ENCODE measurements at regions not wholly inside any gene's neighbourhood (a gene's known extent, or its start where the extent isn't known, plus 50 kb on each side); places are given as distances from the start of the nearest gene placed in this dataset.

DNA sequence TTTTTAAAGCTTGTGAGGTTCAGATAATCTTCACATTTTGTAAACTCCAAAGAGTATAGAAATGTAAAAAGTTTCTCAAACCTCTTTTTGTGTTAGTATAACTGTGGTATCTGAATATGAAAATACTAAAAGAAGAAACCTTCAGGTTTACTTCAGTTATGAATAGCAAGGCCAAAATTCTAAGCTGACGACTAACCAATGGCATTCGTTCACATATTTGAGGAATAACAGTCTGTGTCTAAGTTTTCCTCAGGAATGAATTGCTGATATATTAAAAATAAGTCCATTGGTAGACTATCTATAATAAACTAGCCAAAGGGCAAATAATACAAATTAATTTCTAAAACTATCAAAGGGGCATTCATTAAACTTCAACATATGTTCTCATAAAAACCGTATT, 206.0 kb downstream of the CXCL12 start:
- H3K4ac ChIP-seq (replicated peaks; ENCODE audit: insufficient read length, low read depth, low read length), result no peak overlapping the region
- FAIRE-seq (no peak), DNase-seq (ENCODE audit: low read depth in 1 of 2, low spot score in 2 of 2) (no peak)
- H3K18ac ChIP-seq (ENCODE audit: extremely low read depth, low read length), result no peak overlapping the region
- no peak overlapping the region for H2BK120ac ChIP-seq (replicated peaks; ENCODE audit: low read depth, low read length)
- H2BK5ac ChIP-seq (ENCODE audit: low read depth, low read length), result no peak overlapping the region
- H3K79me1 ChIP-seq (ENCODE audit: low read depth, low read length), result no peaks in the 10 kb centered on the region
- no peak overlapping the region for H3K56ac ChIP-seq (replicated peaks; ENCODE audit: insufficient read length, low read depth, low read length)
- H3K4me2 ChIP-seq (ENCODE audit: insufficient read depth in 1 of 2, low read depth in 2 of 2, low read length in 2 of 2), result no peak overlapping the region
- H3K14ac ChIP-seq (ENCODE audit: insufficient read length), result no peak overlapping the region
- H4K20me1 ChIP-seq (replicated peaks in 1 of 2; ENCODE audit: control insufficient read depth in 1 of 2, insufficient read depth in 2 of 2, low read length in 2 of 2), result no peaks in the 10 kb centered on the region
- H2AK5ac ChIP-seq (ENCODE audit: low read depth, low read length), result no peak overlapping the region
- H3K79me2 ChIP-seq (ENCODE audit: control insufficient read depth in 1 of 2, insufficient read depth in 2 of 2, low read length in 2 of 2), result no peaks in the 10 kb centered on the region
- H2BK12ac ChIP-seq (ENCODE audit: low read depth, low read length), result no peak overlapping the region
- no peak overlapping the region for H3K23ac ChIP-seq (ENCODE audit: insufficient read length)
- no peak overlapping the region for H2AFZ ChIP-seq (ENCODE audit: low read length)
- no peak overlapping the region for H4K91ac ChIP-seq (replicated peaks; ENCODE audit: insufficient read length, low read length)
- 92% methylated on average over 3 of the region's 3 CpGs; no CpG with 5 or more reads in 1 of the 2 experiments for WGBS, 2 experiments (ENCODE audit: extremely low coverage in 1 of 2, insufficient coverage in 1 of 2, insufficient read length in 1 of 2, insufficient replicate concordance in 2 of 2, low coverage in 1 of 2, low lambda C conversion rate in 2 of 2, missing lambda C conversion rate in 1 of 2)
- no peak overlapping the region for H4K5ac ChIP-seq (ENCODE audit: insufficient read length, low read depth, low read length)
- no peaks in the 10 kb centered on the region for H3K23me2 ChIP-seq (ENCODE audit: low read depth, low read length)
- no peak overlapping the region for H4K8ac ChIP-seq (ENCODE audit: extremely low read depth, insufficient read depth, low read length)
- no peak overlapping the region for H2BK20ac ChIP-seq (ENCODE audit: low read length)
- no peak overlapping the region for H2BK15ac ChIP-seq (ENCODE audit: low read length)
- no peaks in the 10 kb centered on the region for H3K9me3 ChIP-seq (ENCODE audit: insufficient read depth in 2 of 2, low read depth in 1 of 2, low read length in 1 of 2)
- no peaks in the 10 kb centered on the region for H3K36me3 ChIP-seq (ENCODE audit: control insufficient read depth in 2 of 4, insufficient read depth in 4 of 4, low read length in 3 of 4)
- no peak overlapping the region for H3K27ac ChIP-seq (ENCODE audit: low read depth, low read length)
- H3K4me3 ChIP-seq (ENCODE audit: extremely low read depth in 1 of 4, insufficient read depth in 2 of 4, low read depth in 3 of 4, low read length in 4 of 4), result no peak overlapping the region
- peaks cover 0 to 3% (median 0%) of the 10 kb centered on the region in 4 experiments; a peak in 1 of 7 replicates for H3K4me1 ChIP-seq (replicated peaks in 1 of 4; ENCODE audit: control insufficient read depth in 3 of 4, insufficient read depth in 4 of 4, low read length in 3 of 4)
- ChIA-PET CTCF (ENCODE audit: partially characterized antibody) (interaction anchor here (0.6 kb wide), 1 partner anchor 34 kb away, joined by 5 read pairs; no protein-coding TSS in a partner anchor), POLR2A (ENCODE audit: partially characterized antibody) (no interaction called here)
- H3K9ac ChIP-seq (replicated peaks in 1 of 4; ENCODE audit: extremely low read depth in 1 of 4, low read depth in 3 of 4, low read length in 3 of 4), result no peak overlapping the region
- no peaks in the 10 kb centered on the region for H3K27me3 ChIP-seq (replicated peaks in 1 of 4; ENCODE audit: control insufficient read depth in 3 of 4, extremely low read depth in 1 of 4, insufficient read depth in 3 of 4, low read length in 3 of 4)
- TF ChIP-seq GTF2F1 (IDR thresholded peaks at IDR 0.05; ENCODE audit: borderline replicate concordance, low read depth, low read length), result no peak
- TF ChIP-seq, protein P1, sequence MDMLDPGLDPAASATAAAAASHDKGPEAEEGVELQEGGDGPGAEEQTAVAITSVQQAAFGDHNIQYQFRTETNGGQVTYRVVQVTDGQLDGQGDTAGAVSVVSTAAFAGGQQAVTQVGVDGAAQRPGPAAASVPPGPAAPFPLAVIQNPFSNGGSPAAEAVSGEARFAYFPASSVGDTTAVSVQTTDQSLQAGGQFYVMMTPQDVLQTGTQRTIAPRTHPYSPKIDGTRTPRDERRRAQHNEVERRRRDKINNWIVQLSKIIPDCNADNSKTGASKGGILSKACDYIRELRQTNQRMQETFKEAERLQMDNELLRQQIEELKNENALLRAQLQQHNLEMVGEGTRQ (IDR thresholded peaks at IDR 0.05; ENCODE audit: low read length), result no peak
- no peak for TF ChIP-seq SUZ12 (IDR thresholded peaks at IDR 0.05; ENCODE audit: low read length)
- TF ChIP-seq EZH2 (IDR thresholded peaks at IDR 0.05; ENCODE audit: low read depth, low read length, severe bottlenecking), result no peak
- TF ChIP-seq RAD21 (IDR thresholded peaks at IDR 0.05 in 1 of 2, conservative IDR thresholded peaks at IDR 0.05 in 1 of 2; ENCODE audit: low read depth in 2 of 2, low read length in 2 of 2), result no peak
- no peak for TF ChIP-seq HDAC2 (IDR thresholded peaks at IDR 0.05; ENCODE audit: borderline replicate concordance in 1 of 2, low read depth in 2 of 2, low read length in 2 of 2)
- TF ChIP-seq SRF (IDR thresholded peaks at IDR 0.05; ENCODE audit: low read depth, low read length), result no peak
- no peak for TF ChIP-seq POU5F1 (IDR thresholded peaks at IDR 0.05; ENCODE audit: low read depth, low read length)
- no peak for TF ChIP-seq JUN (IDR thresholded peaks at IDR 0.05; ENCODE audit: low read depth, low read length)
- no peak for TF ChIP-seq BACH1 (IDR thresholded peaks at IDR 0.05; ENCODE audit: low read length)
- no peak for TF ChIP-seq NRF1 (IDR thresholded peaks at IDR 0.05; ENCODE audit: low read depth, low read length)
- no peak for TF ChIP-seq NANOG (IDR thresholded peaks at IDR 0.05; ENCODE audit: insufficient read depth, low read depth, low read length, poor library complexity, severe bottlenecking)
- TF ChIP-seq CBX8 (IDR thresholded peaks at IDR 0.05; ENCODE audit: borderline replicate concordance, low read depth, low read length), result no peak

Measured in H1 (cell line).